ENCODE measurements at regions not wholly inside any gene's neighbourhood (a gene's known extent, or its start where the extent isn't known, plus 50 kb on each side); places are given as distances from the start of the nearest gene placed in this dataset.

GRCh38 chr16:26247063-26247462 is 555.3 kb downstream of the HS3ST4 start:
- TF ChIP-seq POLR2A (IDR thresholded peaks at IDR 0.05) (no peak), CTCF (IDR thresholded peaks at IDR 0.05) (no peak)
